GM12878 (cell line): ENCODE measurements at regions not wholly inside any gene's neighbourhood (a gene's known extent, or its start where the extent isn't known, plus 50 kb on each side); places are given as distances from the start of the nearest gene placed in this dataset.

Experiments used
- BACH1 ChIP-seq: fragments of 450-650 bp; IDR thresholded peaks from 2 replicates; pipeline ENCODE4 v1.6.1; 2017; ENCODE audit warnings: mild to moderate bottlenecking, borderline replicate concordance
- BCLAF1 ChIP-seq: fragments of 450-650 bp; IDR thresholded peaks from 2 replicates; pipeline ENCODE4 v1.6.1; 2017; ENCODE audit warnings: antibody characterized with exemption, mild to moderate bottlenecking, moderate library complexity
- CREM ChIP-seq: IDR thresholded peaks from 2 replicates; pipeline ENCODE4 v1.6.1; 2014; ENCODE audit warnings: antibody characterized with exemption, low read depth
- CTCF ChIP-seq, 3 experiments: IDR thresholded peaks in 2 of 3; conservative IDR thresholded peaks in 1 of 3; 2 replicates each; pipeline ENCODE4 v1.5.1; 2011; ENCODE audit warnings: low read depth in 3 of 3, low read length in 3 of 3, mild to moderate bottlenecking in 3 of 3, control low read depth in 2 of 3, moderate library complexity in 2 of 3, inconsistent platforms in 1 of 3, mixed read lengths in 1 of 3; ENCODE audit not compliant: control insufficient read depth in 2 of 3, insufficient read depth in 1 of 3; ENCODE audit errors: extremely low read depth in 1 of 3
- DPF2 ChIP-seq: fragments of 450-650 bp; IDR thresholded peaks from 2 replicates; pipeline ENCODE4 v1.6.1; 2017; ENCODE audit warnings: mild to moderate bottlenecking
- EED ChIP-seq: sonication (generic); IDR thresholded peaks from 2 replicates; pipeline ENCODE4 v1.6.1; 2016; ENCODE audit warnings: antibody characterized with exemption, low read depth
- EGR1 ChIP-seq, 2 experiments: IDR thresholded peaks; 1 replicate in 1 of 2; 2 replicates in 1 of 2; pipeline ENCODE4 v1.6.1; 2011 to 2012; ENCODE audit warnings: low read depth in 2 of 2, low read length in 2 of 2, borderline replicate concordance in 1 of 2, mild to moderate bottlenecking in 1 of 2, moderate library complexity in 1 of 2
- FOS ChIP-seq: IDR thresholded peaks from 3 replicates; pipeline ENCODE4 v1.6.1; 2011; ENCODE audit warnings: borderline replicate concordance; ENCODE audit not compliant: insufficient read length; ENCODE audit errors: extremely low read depth
- JUND ChIP-seq: IDR thresholded peaks from 2 replicates; pipeline ENCODE4 v1.6.1; 2012; ENCODE audit warnings: low read depth, mild to moderate bottlenecking, low read length, improper control_type of control experiment, moderate library complexity
- POLR2A ChIP-seq: IDR thresholded peaks from 2 replicates; pipeline ENCODE4 v1.6.1; 2011; ENCODE audit warnings: low read depth, mild to moderate bottlenecking, low read length
- REST ChIP-seq: IDR thresholded peaks from 2 replicates; pipeline ENCODE4 v1.6.1; 2012; ENCODE audit warnings: mild to moderate bottlenecking, low read depth, low read length
- SIN3A ChIP-seq: IDR thresholded peaks from 2 replicates; pipeline ENCODE4 v1.6.1; 2012; ENCODE audit warnings: low read depth, low read length, improper control_type of control experiment
- YY1 ChIP-seq: IDR thresholded peaks from 2 replicates; pipeline ENCODE4 v1.6.1; 2011; ENCODE audit warnings: low read depth, mild to moderate bottlenecking, low read length

DNA sequence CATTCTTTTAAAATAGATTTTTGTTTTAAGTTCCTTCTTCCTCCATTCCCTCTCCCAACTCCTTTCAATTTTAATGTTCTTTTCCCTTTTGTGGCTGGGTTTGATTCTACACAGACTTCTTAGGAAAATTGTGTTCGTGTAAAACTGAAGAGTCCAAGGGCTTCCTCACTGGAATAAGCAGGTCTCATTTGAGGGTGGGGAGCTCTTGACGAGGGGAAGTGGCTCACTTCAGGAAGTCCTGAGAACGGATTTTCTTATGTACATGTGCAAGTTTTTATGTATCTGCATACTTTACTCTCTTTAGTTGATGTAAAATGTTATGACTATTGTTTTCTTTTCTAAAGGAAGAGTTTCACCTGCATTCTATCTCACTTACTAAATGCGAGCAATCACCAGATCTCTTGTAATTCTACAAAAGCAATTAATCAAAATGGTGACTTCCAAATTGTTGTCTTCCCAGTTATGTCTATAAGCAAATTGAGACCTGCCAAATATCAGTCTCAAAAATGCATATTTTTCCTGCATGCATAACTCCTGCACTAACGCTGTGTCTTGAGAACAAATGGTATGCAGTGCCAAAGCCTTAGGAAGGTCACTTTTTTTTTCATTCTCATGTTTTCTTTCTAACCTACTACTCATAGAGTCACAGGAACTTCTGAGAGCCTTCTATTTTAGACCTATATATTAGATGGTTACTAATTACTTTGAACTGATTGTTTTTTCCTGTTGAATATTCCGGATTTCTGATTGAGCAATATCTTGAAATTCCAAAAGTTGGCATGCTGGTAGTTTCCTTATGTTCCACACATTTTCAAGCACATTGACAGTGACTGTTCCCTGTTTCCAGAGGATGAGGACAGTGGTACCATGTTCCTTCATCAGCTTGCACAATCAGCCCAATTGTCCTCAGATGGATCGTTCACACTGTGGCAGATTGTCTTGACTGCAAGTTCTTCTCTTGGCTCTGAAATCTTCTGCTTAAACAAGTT lies 251.9 kb upstream of the PRDM1 start:
- TF ChIP-seq YY1 (no peak), CTCF (IDR thresholded peaks at IDR 0.05 in 2 of 3, conservative IDR thresholded peaks at IDR 0.05 in 1 of 3; ENCODE audit: control insufficient read depth in 2 of 3, extremely low read depth in 1 of 3, insufficient read depth in 1 of 3, low read depth in 3 of 3, low read length in 3 of 3) (no peak), JUND (no peak), DPF2 (no peak), BACH1 (no peak), EED (no peak), EGR1 (IDR thresholded peaks at IDR 0.05; ENCODE audit: borderline replicate concordance in 1 of 2, low read depth in 2 of 2, low read length in 2 of 2) (no peak), SIN3A (no peak), BCLAF1 (no peak), POLR2A (no peak), REST (no peak), FOS (no peak), CREM (no peak)
